ENCODE measurements at regions not wholly inside any gene's neighbourhood (a gene's known extent, or its start where the extent isn't known, plus 50 kb on each side); places are given as distances from the start of the nearest gene placed in this dataset.
A peak's percentile ranks its signal among the peaks of the same experiment; 100 is the strongest.

GRCh38 chr11:112727341-112727841, 233.8 kb upstream of the NCAM1 start:
- H3K9me3 Mint-ChIP-seq (ENCODE audit: unreplicated experiment): no peaks in the 10 kb centered on the region
- H3K4me1 Mint-ChIP-seq (ENCODE audit: unreplicated experiment): no peaks in the 10 kb centered on the region
- no peak overlapping the region for H3K4me3 Mint-ChIP-seq (ENCODE audit: unreplicated experiment)
- H3K27ac Mint-ChIP-seq (ENCODE audit: unreplicated experiment): no peak overlapping the region
- DNase-seq (ENCODE audit: extremely low spot score, unreplicated experiment): peak; percentile 60
- peaks cover 1% of the 10 kb centered on the region for H3K27me3 Mint-ChIP-seq (ENCODE audit: unreplicated experiment)
- H3K36me3 Mint-ChIP-seq (ENCODE audit: unreplicated experiment): no peaks in the 10 kb centered on the region
- no peak for TF ChIP-seq CTCF (IDR thresholded peaks at IDR 0.05)

GRCh38 chr11:112728288-112728687, 232.9 kb upstream of the NCAM1 start:
- no peaks in the 10 kb centered on the region for H3K9me3 Mint-ChIP-seq (ENCODE audit: unreplicated experiment)
- H3K4me3 Mint-ChIP-seq (ENCODE audit: unreplicated experiment): no peak overlapping the region
- H3K27me3 Mint-ChIP-seq (ENCODE audit: unreplicated experiment): peaks cover 1% of the 10 kb centered on the region
- H3K36me3 Mint-ChIP-seq (ENCODE audit: unreplicated experiment): no peaks in the 10 kb centered on the region
- no peak overlapping the region for H3K27ac Mint-ChIP-seq (ENCODE audit: unreplicated experiment)
- peak; percentile 30 for DNase-seq (ENCODE audit: extremely low spot score, unreplicated experiment)
- no peak for TF ChIP-seq CTCF (IDR thresholded peaks at IDR 0.05)
- H3K4me1 Mint-ChIP-seq (ENCODE audit: unreplicated experiment): no peaks in the 10 kb centered on the region

- DNase-seq (ENCODE audit: extremely low spot score, unreplicated experiment): peak; percentile 13
- Mint-ChIP-seq H3K9me3 (ENCODE audit: unreplicated experiment) (no peaks in the 10 kb centered on the region), H3K27ac (ENCODE audit: unreplicated experiment) (no peak overlapping the region)
Measured at GRCh38 chr11:112728716-112729115, 232.5 kb upstream of the NCAM1 start.

GRCh38 chr11:112730591-112730990, 230.6 kb upstream of the NCAM1 start:
- no peak for TF ChIP-seq CTCF (IDR thresholded peaks at IDR 0.05)
- Mint-ChIP-seq H3K4me1 (ENCODE audit: unreplicated experiment) (no peaks in the 10 kb centered on the region), H3K9me3 (ENCODE audit: unreplicated experiment) (no peaks in the 10 kb centered on the region)

More at GRCh38 chr11:112728716-112729115, 232.5 kb upstream of the NCAM1 start:
- TF ChIP-seq CTCF (IDR thresholded peaks at IDR 0.05): no peak
- H3K36me3 Mint-ChIP-seq (ENCODE audit: unreplicated experiment): no peaks in the 10 kb centered on the region
- H3K4me1 Mint-ChIP-seq (ENCODE audit: unreplicated experiment): no peaks in the 10 kb centered on the region
- peaks cover 1% of the 10 kb centered on the region for H3K27me3 Mint-ChIP-seq (ENCODE audit: unreplicated experiment)
- H3K4me3 Mint-ChIP-seq (ENCODE audit: unreplicated experiment): no peak overlapping the region

GRCh38 chr11:112731538-112731937, 229.7 kb upstream of the NCAM1 start:
- DNase-seq (ENCODE audit: extremely low spot score, unreplicated experiment): no peak
- peaks cover 1% of the 10 kb centered on the region for H3K27me3 Mint-ChIP-seq (ENCODE audit: unreplicated experiment)
- H3K4me1 Mint-ChIP-seq (ENCODE audit: unreplicated experiment): no peaks in the 10 kb centered on the region
- no peaks in the 10 kb centered on the region for H3K36me3 Mint-ChIP-seq (ENCODE audit: unreplicated experiment)
- H3K9me3 Mint-ChIP-seq (ENCODE audit: unreplicated experiment): no peaks in the 10 kb centered on the region
- H3K27ac Mint-ChIP-seq (ENCODE audit: unreplicated experiment): no peak overlapping the region
- H3K4me3 Mint-ChIP-seq (ENCODE audit: unreplicated experiment): no peak overlapping the region
- no peak for TF ChIP-seq CTCF (IDR thresholded peaks at IDR 0.05)

More at GRCh38 chr11:112730591-112730990, 230.6 kb upstream of the NCAM1 start:
- Mint-ChIP-seq H3K27ac (ENCODE audit: unreplicated experiment) (no peak overlapping the region), H3K4me3 (ENCODE audit: unreplicated experiment) (no peak overlapping the region), H3K36me3 (ENCODE audit: unreplicated experiment) (no peaks in the 10 kb centered on the region), H3K27me3 (ENCODE audit: unreplicated experiment) (peaks cover 1% of the 10 kb centered on the region)
- DNase-seq (ENCODE audit: extremely low spot score, unreplicated experiment): peak; percentile 57
